Inflammatory macrophage treated with lipopolysaccharide for 1 hour (primary cell): ENCODE measurements at regions not wholly inside any gene's neighbourhood (a gene's known extent, or its start where the extent isn't known, plus 50 kb on each side); places are given as distances from the start of the nearest gene placed in this dataset.
A peak's percentile ranks its signal among the peaks of the same experiment; 100 is the strongest.
"Not testable (repeated sequence)": the region's sequence is repeated elsewhere in the genome, so short reads cannot be mapped to it uniquely, and the experiment has no call there.

Experiments used
- DNase-seq, 2 donors: peaks; one replicate each; pipeline ENCODE4 v3.0.0-alpha.2; 2020 to 2022

DNA sequence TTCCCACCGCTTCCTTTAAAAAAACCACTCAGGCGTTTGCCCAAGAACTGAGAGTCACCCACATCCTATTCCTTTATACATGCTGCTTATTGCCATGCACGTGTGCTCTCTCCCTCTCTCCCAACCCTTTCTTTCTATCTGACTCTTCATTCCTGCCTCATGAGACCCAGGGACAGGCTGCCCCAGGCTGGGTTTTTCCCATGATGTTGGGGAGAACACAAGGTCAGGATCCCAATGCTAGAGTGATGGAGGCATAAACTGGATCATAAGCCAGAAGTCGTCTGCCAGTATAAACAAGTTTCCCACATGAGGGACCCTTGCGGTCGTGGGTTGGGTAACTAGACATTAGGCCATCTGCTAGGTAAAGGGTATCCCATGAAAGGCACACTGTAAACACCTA is 64.9 kb downstream of the CD2 start:
- no peak for DNase-seq

DNA sequence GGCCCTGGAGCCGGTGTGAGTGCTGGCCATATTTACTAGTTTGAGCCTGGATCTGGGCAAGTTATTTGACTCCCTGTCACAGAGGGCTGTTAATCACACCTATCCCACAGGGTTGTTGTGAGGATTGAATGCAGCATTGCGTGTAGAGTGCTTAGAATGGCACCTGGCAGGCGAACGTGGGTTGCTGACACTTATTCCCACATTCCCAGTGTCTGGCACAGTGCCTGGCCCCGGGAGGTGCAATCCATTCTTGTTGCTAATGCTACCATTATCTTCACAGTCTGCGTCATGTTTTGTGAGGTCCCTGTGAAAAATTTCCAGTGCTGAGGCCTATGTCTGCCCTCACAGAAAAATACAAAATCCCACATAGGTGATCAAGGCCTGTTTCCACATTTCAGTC is 66.1 kb downstream of the CD2 start:
- no peak for DNase-seq

DNA sequence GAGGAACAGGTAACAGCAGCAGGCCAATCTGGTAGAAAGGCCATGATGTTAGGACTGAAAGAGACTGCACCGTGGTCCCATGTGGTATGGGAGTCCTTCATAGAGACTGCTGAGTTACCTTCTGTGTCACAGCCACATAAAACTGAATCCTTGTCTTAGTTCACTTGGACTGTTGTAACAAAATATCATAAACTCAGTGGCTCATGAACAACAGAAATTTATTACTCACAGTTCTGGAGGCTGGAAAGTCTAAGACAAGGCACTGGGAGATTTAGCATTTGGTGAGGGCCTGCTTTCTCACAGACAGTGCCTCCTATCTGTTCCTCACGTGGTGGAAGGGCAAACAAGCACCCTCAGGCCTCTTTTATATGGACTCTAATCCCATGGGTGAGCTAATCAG is 67.5 kb downstream of the CD2 start:
- DNase-seq: no peak

DNA sequence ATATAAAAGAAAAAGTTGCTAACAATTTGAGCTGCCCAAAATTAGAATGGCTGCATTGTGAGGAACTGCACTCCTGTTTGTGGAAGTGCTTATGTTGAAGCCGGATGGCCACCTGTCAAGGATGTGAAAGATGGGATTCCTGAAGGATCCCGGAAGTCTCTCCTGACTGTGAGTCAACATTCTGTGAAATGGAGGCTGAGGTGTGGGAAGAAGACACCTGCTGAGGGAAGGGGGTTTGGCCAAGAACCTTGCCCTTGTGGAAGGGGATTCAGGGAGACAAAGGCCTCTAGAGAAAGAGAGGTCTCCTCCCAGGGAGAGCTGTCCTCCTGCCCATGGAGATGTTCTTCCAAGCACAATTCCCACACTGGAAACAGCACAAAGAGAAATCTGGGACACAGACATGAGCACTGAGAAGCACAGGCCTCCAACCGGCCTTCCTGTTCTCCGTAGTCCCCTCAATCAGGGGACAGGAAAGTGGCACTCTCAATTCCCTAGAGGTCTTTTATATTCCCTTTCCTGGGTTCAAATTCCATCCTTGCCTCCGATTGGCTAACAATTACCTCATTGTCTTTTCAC is 70.5 kb downstream of the CD2 start:
- no peak for DNase-seq

DNA sequence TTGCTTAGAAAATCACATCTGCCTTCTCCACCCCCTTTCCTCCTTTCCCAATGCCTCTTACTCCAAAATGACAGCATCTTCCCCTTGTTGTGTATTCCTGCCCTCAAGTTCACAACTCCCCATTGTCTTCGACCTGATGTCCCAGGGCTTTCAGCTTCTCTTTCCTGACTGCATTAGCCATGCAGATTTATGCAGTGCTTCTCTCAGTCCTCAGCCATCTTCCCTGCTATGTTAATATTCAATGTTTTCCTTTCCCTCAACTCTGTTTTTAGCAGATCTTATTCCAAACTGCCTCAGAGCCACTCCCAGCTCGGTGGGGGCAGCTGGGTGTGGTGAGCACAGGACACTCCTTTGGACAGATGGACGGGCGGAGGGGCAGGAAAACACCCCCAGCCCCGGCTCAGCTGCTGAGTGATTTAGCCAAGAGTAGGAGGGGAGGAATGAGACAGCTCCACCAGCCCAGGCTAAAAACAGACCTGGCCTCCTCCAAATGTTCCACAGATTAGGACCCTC is 71.0 kb downstream of the CD2 start:
- DNase-seq: no peak

DNA sequence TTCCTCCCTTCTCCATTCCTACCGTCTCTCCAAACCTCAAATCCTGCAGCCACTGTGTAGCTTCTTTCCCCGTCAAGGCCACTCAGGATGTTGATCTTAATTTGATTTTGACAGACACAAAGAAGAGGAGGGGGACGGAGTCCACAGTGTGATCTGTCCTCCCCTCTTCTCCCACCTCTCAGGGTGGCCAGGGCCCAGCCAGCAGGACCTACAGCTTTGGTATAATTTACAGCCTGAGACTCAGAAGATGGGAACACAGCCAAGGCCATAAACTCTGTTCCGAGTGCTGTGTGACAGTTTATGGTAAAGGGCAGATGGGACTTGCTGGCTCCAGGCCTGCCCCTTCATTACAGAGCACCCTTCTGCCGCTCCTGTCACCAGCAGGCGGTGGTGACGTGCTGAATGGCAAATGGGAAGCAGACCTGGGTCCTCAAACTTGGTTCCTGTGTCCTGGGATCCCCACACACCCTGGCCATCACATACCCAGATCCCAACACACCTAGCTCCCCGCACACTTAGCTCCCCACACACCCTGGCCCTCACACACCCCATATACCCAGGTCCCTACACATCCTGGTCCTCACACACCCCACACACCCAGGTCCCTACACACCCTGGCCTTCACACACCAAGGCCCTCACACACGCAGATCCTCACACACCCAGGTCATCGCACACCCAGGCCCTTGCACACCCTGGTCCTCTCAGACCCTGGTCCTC is 71.6 kb downstream of the CD2 start:
- DNase-seq: no peak

DNA sequence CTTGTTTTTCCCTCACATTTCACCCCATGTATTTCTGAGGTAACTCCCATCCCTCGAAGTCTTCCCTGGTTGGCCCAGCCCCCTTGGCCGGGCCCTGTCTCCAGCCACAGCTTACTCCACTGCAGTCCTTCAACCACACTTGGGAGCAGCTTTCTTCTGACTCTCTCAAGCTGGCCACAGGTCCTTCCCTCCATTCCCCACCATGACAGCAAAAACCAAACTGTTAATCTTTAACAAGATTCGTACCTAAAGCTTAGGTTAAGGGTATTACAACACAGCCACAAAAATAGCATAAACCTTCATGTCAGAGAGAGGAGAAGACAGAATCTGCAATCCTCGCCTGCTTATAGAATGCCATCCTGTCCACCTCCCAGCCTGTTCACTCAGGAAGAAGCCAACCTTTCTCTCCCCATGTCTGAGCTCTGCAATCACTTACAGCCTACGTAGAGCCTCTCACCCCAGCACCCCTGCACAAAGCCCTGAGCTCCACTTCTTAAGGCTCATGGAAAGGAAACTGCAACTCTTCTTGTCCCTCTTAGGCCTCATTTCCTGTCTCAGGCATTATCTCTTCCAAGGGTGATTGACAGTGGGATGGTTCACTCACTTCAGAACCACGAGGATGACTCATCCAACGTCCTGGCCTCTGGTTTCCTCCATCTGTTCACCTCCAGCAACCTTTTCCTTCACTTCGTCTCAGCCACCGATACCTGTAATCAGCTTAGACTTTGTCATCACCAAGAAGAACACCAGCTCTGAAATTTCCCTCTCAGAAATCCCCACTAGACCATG is 72.8 kb downstream of the CD2 start:
- no peak for DNase-seq

DNA sequence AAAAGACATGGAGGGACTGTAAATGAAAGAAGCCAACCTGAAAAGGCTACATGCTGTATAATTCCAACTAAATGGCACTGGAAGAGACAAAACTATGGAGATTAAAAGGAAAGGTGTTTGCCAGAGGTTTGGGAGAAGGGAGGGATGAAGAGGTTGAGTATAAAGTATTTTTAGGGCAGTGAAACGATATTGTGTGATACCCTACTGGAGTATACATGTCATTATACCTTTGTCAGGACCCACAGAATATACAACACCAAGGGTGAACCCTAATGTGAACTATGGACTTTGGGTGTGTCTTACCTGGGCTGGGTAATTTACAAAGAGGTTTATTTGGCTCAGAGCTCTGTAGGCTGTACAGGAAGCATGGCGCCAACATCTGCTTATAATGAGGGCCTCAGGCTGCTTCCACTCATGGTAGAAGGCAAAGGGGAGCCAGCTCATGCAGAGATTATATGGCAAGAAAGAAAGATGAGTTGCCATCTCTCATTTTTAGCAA is 73.4 kb downstream of the CD2 start:
- DNase-seq: no peak

DNA sequence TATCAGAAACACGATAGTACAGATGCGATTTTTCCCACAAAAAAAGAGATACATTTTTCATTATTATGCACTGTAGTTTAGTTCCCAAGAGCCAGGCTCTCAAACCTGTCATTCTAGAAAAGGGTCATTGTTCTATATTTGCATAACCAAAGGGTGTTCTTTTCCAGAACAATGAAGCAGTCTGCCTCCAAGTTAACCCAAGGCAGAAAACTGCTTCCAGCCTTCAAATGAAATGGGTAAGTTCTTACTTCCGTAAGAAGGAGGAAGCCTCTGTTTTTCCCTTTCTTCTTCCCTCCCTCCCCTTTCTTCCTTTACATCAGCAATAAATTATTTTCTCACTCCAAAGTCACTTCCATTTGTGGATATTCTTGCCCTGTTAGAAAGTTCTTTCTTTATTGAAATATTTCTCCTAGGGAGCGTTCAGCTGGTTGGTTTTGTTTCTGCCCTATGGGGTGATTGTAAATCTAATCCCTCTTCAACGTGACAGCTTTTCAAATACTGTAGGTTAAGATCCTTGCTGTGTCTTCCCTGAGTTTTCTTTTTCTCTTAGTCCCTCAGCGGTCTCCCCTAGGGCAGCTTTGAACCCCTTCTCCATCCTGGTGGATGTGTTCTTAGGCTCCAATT is 77.3 kb upstream of the PTGFRN start:
- DNase-seq: no peak

DNA sequence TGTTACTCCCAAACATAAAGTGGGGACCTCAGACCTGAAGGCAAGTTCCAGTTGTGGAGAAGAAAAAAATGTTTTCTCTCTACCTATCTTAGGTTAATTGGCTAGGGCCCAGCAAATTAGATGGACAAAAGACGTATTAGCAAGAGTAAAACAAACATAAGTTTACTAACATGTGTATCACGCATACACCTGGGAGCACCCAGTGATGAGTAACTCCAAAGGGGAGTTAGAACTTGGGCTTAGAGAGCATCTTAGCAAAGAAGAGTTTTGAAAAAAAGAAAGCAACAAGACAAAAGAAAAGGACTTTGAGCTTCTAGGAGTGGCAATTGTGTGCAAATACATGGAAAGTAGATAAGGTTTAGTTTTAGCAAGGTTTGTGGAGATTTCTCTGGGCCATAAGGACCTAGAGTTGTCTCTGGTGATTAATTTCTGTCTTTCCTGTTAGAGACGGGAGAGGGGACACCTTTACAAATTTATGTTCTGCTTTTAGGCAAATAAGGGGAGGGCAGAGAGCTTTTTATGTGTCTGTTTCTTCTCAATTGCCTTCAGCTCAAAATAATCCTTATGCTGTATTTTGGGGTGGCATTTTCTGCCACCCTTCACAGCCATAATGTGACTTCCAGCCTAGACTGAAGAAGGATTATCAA is 76.7 kb upstream of the PTGFRN start:
- no peak for DNase-seq

DNA sequence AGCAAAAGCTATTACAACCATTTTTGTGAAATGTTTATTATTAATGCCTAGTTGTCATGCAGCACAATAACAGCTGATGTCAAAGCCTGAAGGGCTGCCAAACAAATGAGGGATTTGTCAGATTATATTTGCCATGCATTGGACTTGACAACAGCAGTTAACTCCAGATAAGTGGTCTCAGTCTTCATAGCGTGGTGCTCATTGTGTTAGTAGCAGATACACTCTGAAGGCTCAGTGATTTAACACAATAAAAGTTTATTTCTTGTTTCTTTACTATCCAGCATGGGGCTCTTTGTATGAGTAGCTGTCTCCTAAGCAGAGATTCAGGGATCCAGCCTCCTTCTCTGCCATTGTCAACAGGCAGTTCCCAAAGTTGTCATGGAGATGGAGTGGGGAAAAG is 76.0 kb upstream of the PTGFRN start:
- DNase-seq: no peak

DNA sequence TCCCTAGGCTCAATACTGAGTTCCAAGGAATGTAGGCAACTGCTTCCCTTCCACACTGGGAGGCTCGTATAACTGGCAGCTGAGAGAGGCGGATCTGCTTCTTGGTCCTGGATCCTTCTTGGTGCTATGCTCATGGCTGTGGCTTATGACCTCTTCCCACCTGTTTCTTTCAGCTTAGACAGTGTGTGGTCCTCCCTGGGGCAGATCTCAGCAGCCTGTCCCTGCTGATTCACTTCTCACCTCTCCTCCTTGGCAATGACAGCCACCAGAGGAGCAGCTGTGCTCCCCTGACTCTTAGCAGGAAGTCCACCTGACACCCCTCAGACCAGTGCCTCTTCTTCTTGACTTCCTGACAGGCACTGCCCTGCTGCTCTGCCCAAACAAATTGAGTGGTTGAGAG is 75.1 kb upstream of the PTGFRN start:
- DNase-seq: no peak

DNA sequence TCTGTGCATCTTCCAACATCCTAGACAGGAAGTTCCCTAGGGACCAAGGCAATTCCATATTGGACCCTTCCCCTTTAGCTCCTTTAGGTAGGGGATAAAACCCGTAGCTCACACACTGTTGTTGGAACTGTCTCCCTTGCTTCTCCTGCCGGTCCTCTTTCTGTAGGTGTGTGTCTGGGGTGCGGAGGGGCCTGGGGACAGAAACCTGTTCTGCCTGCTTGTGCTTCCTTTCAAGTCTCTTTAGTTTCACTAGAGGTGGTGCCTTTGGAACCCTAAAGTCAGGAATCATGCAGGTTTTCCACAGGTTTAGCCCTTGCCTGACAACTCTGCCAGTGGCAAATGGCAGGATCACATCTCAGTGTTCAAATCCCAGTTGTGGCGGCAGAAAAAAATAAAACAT is 74.6 kb upstream of the PTGFRN start:
- DNase-seq: no peak

DNA sequence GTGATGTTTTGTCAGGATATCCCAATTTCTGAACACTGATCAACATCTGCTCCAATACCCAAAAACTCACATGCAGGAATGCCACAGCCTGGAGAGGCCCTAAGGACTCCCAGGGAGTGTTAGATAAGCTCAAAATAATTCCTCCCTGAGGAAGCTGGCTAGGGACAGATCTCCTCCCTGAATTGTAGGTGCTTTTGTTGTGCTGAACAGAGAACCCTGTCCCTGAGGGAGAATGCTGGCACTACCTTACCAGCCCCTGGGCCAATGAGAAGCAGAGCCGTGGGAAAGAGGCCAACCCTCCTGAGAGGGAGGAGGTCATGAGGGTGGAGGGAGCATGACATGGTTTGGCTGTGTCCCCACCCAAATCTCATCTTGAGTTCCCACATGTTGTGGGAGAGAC is 73.6 kb upstream of the PTGFRN start:
- DNase-seq: no peak

DNA sequence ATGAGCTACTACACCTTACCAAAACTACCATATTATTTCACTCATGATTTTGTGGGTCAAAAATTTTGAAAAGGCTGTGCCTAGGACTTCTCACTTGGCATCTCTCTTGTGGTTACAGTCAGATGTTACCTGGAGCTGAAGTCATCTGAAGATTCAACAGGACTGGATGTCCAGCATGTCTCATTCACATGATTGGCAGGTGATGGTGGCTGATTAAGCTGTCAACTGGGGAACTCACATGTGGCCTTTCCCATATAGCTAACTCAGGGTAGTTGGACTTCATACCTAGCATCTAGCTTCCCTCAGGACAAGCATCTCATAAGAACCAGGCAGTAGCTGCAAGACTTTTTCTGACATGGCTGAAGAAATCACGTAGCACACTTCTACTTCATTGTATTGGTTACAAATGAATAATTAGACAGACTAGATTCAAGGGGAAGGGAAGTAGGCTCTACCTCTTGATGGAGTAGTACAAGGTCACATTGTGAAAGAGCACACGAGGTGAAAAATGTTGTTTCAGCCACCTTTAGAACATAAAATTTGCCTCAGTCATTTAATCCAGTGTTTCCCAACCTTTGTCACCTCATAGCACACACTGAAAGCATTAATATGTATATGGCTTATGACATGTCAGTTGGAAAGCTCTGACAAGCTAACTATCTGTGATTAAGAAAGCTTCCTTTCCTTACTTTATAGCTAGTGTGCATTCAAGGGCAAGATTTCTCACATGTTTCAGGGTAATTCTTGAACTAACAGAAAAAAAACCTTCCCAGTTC is 68.0 kb upstream of the PTGFRN start:
- no peak for DNase-seq

DNA sequence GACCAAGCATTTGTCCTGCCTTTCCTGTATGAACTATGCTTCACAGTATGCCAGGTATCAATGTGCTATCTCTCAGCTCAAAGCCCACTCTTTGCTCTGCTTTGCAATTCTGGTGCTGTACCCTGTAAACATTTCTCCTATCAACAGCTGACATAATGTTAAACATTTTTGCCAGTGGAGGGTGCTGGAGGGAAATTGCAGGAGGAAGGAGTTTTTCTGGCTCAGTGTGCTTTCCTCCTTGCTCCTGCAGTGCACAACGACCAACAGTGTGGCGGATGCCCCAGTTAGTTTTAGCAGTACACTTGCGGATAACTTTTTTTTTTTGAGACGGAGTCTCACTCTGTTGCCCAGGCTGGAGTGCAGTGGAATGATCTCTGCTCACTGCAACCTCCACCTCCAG is 67.1 kb upstream of the PTGFRN start:
- DNase-seq: no peak

DNA sequence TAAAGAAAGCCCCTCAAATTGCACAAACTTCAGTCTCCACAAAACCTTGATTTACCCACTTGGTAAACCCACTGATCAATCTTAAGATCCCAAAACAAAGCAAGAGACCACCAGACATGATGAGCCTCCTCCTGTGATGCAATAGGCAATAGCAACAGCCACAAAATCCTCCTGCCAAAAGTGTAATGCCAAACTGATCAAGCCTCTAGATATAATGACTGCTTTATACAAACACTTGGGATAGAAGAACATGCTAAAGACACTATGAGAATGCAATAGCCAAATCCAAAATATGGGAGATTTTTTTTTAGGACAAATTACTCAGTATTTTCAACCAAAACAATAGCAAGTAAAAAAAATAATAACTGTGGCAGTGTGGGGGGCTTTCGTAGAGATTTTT is 64.9 kb upstream of the PTGFRN start:
- no peak for DNase-seq

DNA sequence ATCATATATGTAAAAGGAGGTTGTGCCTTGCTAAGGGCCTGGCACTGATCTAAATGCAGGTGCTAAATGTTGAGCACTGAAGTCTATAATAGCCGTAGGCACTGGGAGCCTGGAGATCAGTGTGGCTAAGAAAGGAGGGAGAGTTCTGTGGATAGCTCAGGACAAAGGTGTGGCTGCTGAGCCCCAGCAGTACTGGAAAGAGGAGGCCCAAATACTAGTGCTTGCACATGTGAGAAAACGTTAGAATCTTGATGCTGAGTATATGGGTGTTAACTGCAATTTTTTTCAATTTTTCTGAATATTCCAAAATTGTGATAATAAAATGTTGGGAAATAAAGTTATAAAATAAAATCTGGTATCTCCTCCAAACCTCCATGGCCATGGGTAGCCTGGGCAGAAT is 62.5 kb upstream of the PTGFRN start:
- DNase-seq: no peak

DNA sequence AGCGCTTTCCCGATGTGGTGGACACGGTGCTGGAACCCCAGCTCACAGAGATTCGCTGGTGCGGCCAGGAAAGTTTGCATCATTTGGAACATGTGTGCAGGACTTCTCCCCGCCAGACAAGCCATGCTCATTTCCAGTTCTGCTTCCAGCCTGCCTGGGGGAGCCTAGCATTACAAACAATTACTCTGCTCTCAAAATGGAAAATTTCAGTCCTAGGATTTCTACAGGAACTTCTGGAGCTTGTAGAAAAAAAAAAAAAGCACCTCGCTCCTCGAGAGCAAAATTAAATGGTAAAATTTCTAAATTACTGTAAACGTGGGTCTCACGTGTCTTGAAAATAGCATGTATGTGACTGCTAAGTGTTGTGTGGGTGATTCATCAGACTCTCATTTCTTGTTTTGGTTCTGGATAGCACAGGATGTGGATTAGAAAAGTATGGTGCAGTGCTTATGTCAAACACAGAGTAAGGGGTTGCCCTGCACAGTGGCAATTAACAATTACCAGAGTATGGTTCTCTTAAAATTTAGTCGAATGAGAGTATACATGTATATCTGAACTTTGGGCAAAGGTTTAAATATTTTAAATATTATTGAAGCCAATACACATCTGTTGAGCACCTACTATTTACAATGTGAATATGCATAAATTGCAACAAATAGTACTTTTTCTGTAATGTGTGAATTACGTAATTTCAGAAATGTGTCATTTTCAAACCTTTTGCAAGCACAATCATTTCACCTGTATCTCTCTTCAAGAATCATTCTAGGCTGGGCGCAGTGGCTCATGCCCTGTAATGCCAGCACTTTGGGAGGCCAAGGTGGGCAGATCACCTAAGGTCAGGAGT is 61.8 kb upstream of the PTGFRN start:
- DNase-seq: peak; percentile 45 to 46

DNA sequence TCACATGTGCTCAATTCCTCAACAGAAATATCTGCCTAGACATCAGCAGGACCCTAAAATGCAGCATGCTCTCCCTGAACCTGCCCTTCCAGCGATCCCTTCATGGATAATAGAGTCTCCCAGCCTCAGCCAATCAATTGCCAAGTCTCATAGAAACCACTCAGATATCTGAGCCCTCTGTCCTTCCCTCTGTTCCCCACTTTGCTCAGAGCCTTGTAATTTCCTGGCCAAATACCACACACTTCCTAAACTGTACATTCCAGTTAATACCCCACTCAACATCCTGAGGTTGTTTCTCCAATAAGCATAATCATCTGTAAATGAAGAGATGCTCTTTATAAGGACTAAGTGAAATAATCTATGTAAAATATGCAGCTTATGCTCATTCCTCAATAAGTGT is 59.3 kb upstream of the PTGFRN start:
- DNase-seq: no peak

DNA sequence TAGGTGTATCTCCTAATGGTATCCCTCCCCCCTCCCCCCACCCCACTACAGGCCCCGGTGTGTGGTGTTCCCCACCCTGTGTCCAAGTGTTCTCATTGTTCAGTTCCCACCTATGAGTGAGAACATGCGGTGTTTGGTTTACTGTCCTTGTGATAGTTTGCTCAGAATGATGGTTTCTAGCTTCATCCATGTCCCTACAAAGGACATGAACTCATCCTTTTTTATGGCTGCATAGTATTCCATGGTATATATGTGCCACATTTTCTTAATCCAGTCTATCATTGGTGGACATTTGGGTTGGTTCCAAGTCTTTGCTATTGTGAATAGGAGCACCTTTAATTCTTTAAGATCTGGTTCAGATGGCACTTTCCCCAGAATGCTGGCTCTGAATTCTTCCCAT is 58.5 kb upstream of the PTGFRN start:
- DNase-seq: not testable (repeated sequence)
